Pancreas (tissue), 10 donors: ENCODE measurements at regions not wholly inside any gene's neighbourhood (a gene's known extent, or its start where the extent isn't known, plus 50 kb on each side); places are given as distances from the start of the nearest gene placed in this dataset.

Experiments used
- ATAC-seq, 4 donors: fragments of 200-7000 bp; cut with Tn5 transposase; one replicate each; pipeline versions ENCODE4 v1.8.0 to v1.9.1; 2020; ENCODE audit warnings: mild to moderate bottlenecking in 4 of 4, moderate library complexity in 4 of 4
- DNase-seq, 6 donors: peaks; one replicate each; pipeline ENCODE4 v3.0.0-alpha.2; 2020
- FAIRE-seq: peaks from 2 replicates; lab custom pipeline; 2012; peaks lifted over from hg19 to GRCh38; lab: Jason Lieb, UNC
- H3K27ac ChIP-seq, 4 donors: fragments of 200-600 bp; sonication (generic); 1 replicate in 3 of 4; 2 replicates in 1 of 4; pipeline versions ENCODE4 v1.5.0 to v1.8.0; 2020
- H3K27me3 ChIP-seq, 4 donors: fragments of 200-600 bp; one replicate each; pipeline ENCODE4 v1.8.0; 2021
- H3K36me3 ChIP-seq, 3 donors: fragments of 200-600 bp; sonication (generic) in 1 of 3; one replicate each; pipeline versions ENCODE4 v1.5.0 to v1.8.0; 2020 to 2021
- H3K4me1 ChIP-seq, 3 donors: fragments of 200-600 bp; one replicate each; pipeline ENCODE4 v1.8.0; 2021
- H3K4me3 ChIP-seq, 4 donors: fragments of 200-600 bp; sonication (generic) in 2 of 4; one replicate each; pipeline versions ENCODE4 v1.5.0 to v1.8.0; 2020 to 2021
- H3K9me3 ChIP-seq, 4 donors: fragments of 200-600 bp; one replicate each; pipeline ENCODE4 v1.8.0; 2021
- CTCF ChIP-seq, 4 donors: fragments of 200-600 bp; sonication (generic) in 3 of 4; IDR thresholded peaks; one replicate each; pipeline versions ENCODE4 v1.5.0 to v1.8.0; 2021; ENCODE audit warnings: antibody characterized with exemption in 4 of 4
- WGBS, 2 donors: extraction: QIAGEN DNeasy Blood & Tissue Kit; methylation state at CpG; one replicate each; pipeline ENCODE4 v1.1.7; 2013; 5-methylcytosine and 5-hydroxymethylcytosine counted together
- intact Hi-C, 3 donors: fragments of 100-400 bp; cut with DNase I; formaldehyde crosslinking; loops; one replicate each; pipeline versions ENCODE4 v1.11.1 to v1.14.2; 2022
- donor health status: healthy with polysubstance abuse.
- donor health status: DM: no; HTN: no; CAD: no; lungs with moderate emphysema.
- donor health status: DM: no; HTN: no; CAD: no.
- donor health status: control.
- donor health status: control.
- donor health status: Bipolar disorder and iron deficiency.
- donor health status: DM: yes; HTN: yes; CAD: no.
- donor health status: DM: no; HTN: no; CAD: no.
- donor health status: DM: no; HTN: no; CAD: no.
- donor health status: DM: yes; HTN: yes; CAD: no.

DNA sequence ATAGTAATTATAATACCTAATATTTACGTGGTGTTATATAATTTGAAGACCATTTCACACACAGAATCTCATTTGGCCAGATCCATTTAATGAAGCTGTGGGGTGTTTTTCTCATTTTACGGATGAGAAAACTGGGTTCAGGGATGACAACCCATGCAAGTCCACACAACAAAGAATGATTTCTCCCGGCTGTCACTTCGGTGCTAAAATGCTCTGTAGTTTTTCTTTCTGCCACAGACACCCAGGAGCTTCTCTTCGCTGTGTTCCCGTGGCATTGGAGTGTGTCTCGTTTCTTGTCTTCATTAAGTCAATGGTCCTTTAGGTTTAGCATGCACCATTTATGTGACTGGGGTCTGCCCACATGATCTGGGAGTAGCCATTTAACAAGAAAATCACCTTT is 308.5 kb downstream of the ENC1 start:
- no peak for TF ChIP-seq CTCF (IDR thresholded peaks at IDR 0.05)
- FAIRE-seq (no peak), ATAC-seq (no peak), DNase-seq (no peak)
- H3K4me3 ChIP-seq: no peak overlapping the region
- intact Hi-C loops: no loop called here
- H3K27ac ChIP-seq: no peak overlapping the region
- no peaks in the 10 kb centered on the region for H3K27me3 ChIP-seq
- WGBS, 2 donors: 91 to 95% methylated on average over 7 of the region's 7 CpGs
- peaks cover 0 to 2% (median 0%) of the 10 kb centered on the region in 3 donors for H3K4me1 ChIP-seq
- no peaks in the 10 kb centered on the region for H3K36me3 ChIP-seq
- H3K9me3 ChIP-seq: no peaks in the 10 kb centered on the region

DNA sequence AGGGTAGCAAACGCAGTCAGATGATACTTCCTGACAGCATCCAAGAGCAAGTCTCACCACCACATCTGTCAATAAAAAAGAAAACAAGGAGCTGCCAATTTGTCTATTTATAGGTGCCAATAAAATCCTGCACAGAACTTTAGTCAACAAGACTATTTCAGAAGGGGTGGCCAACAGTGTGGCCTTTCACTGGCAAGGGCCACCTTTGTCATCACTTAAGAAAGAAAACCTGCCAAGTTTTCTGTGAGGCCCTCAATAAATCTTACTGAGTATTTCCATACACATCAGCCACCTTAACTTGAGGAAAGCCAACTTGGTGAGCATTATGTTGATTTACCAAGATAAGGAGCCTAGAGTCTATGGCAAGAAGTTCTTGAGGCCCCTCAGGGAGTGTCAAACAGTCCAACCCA is 312.3 kb downstream of the ENC1 start:
- no peak for FAIRE-seq
- no peak for TF ChIP-seq CTCF (IDR thresholded peaks at IDR 0.05)
- ATAC-seq: no peak
- intact Hi-C loops: no loop called here
- 92 to 95% methylated on average over 1 of the region's 1 CpG for WGBS, 2 donors
- Histone ChIP-seq H3K4me3 (no peak overlapping the region), H3K27me3 (no peaks in the 10 kb centered on the region), H3K4me1 (peaks cover 0 to 7% (median 0%) of the 10 kb centered on the region in 3 donors), H3K27ac (no peak overlapping the region), H3K36me3 (no peaks in the 10 kb centered on the region), H3K9me3 (no peaks in the 10 kb centered on the region)
- DNase-seq: no peak

DNA sequence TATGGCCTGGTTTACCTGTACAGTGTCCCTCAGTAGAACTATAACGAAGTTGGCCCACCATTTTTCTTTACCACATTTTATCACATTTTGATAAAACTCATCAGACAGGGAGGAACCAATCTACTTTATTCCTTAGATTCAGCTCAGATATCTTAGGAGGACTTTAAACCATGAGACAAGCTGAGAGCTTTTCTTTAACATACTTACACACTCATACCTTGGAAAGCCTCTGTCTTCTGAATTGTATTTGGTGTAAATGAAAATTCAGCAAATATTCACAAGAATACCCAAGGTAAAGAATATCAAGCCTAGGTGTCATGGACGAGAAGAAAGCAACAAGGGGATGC is 313.2 kb downstream of the ENC1 start:
- DNase-seq (no peak), ATAC-seq (no peak), FAIRE-seq (no peak)
- intact Hi-C loops: no loop called here
- Histone ChIP-seq H3K36me3 (no peaks in the 10 kb centered on the region), H3K4me1 (peaks cover 0 to 7% (median 0%) of the 10 kb centered on the region in 3 donors), H3K4me3 (no peak overlapping the region), H3K27ac (peak overlapping the region in 2 of 4 donors; percentile 8 to 46), H3K9me3 (no peaks in the 10 kb centered on the region), H3K27me3 (no peaks in the 10 kb centered on the region)
- no peak for TF ChIP-seq CTCF (IDR thresholded peaks at IDR 0.05)
- WGBS, 2 donors: 86 to 89% methylated on average over 2 of the region's 2 CpGs

DNA sequence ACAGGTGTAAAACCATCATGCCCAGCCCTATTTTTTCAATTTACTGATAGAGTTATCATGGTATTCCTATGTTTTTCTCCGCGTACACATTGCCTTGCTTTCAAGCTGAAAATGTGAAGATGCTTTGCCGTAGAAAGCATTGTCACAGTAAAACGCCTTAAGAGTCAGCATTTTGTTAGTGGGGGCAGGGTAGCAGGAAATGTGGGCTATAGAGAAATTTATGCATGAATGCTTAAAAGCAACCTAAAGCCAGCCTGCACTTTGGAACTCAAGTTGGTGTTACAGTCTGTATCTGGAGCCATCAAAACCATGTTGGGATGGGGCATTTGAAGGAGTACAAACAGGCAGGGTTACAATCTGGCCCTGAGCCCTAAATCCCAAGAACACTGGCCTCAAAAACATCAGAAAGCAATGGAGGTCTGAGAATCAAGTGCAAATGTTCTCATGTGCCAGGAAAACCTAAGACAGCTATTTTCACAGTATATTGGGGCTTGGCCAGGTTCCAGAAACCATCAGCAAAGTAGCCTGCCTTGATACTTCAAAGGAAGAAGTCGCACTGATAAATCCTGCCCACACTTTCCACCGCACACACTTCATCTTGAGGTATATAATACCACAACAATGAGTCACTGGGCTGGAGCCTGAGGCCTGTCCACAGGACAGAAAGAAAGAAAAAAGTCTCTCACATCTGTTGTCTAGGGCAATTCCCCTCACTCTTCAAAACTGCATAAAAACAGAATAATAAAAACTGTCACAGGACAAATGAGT is 313.8 kb downstream of the ENC1 start:
- H3K27me3 ChIP-seq: no peaks in the 10 kb centered on the region
- H3K36me3 ChIP-seq: no peaks in the 10 kb centered on the region
- intact Hi-C loops: no loop called here
- ATAC-seq (peak in 3 of 4 donors; percentile 51 to 75 (median 58)), DNase-seq (peak in 1 of 6 donors; percentile 35), FAIRE-seq (no peak)
- TF ChIP-seq CTCF (IDR thresholded peaks at IDR 0.05): no peak
- no peaks in the 10 kb centered on the region for H3K9me3 ChIP-seq
- peaks cover 0 to 7% (median 0%) of the 10 kb centered on the region in 3 donors for H3K4me1 ChIP-seq
- H3K4me3 ChIP-seq: no peak overlapping the region
- 83 to 89% methylated on average over 6 of the region's 6 CpGs for WGBS, 2 donors
- H3K27ac ChIP-seq: peak overlapping the region in 2 of 4 donors; percentile 8 to 46

DNA sequence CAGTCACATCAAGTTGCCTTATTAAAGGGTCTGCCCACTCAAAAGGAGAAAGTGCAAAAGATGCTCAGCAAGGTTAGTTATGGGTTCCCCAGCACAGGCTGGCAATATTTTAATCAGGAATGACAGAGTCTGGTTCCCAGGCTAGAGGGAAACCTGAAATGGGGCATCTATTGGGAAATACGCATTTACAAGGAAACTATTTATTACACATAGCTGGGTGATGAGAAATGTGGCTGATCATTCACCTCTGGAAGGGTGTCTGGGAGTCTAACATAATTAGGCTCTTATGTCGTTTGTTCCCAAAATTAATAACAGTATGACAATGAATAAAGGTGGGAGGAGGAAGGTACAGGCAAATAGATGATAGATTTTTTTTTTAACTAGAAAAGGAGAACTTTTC is 314.7 kb downstream of the ENC1 start:
- H3K4me1 ChIP-seq: peaks cover 0 to 7% (median 0%) of the 10 kb centered on the region in 3 donors
- ATAC-seq: peak; percentile 31 to 82 (median 70)
- DNase-seq: no peak
- intact Hi-C loops: no loop called here
- peak overlapping the region in 1 of 4 donors; percentile 25 for H3K27ac ChIP-seq
- H3K27me3 ChIP-seq: no peaks in the 10 kb centered on the region
- 55 to 72% methylated on average over 2 of the region's 2 CpGs for WGBS, 2 donors
- H3K9me3 ChIP-seq: no peaks in the 10 kb centered on the region
- no peak for FAIRE-seq
- H3K36me3 ChIP-seq: no peaks in the 10 kb centered on the region
- no peak overlapping the region for H3K4me3 ChIP-seq
- TF ChIP-seq CTCF (IDR thresholded peaks at IDR 0.05): no peak
